AG10803 (cell line): ENCODE measurements at regions not wholly inside any gene's neighbourhood (a gene's known extent, or its start where the extent isn't known, plus 50 kb on each side); places are given as distances from the start of the nearest gene placed in this dataset.

Experiments used
- DNase-seq: peaks from one replicate; pipeline ENCODE4 v3.0.0; 2010; ENCODE audit warnings: low read depth
- H3K4me3 ChIP-seq: 2 replicates; pipeline ENCODE4 v1.5.1; 2011; ENCODE audit warnings: mild to moderate bottlenecking, low read length, control low read depth
- TF ChIP-seq, protein P1 (sequence below): conservative IDR thresholded peaks from 2 replicates; pipeline ENCODE4 v1.5.1; 2011; ENCODE audit warnings: mild to moderate bottlenecking, low read length, control low read depth, inconsistent platforms

GRCh38 chr2:140033638-140034037 is 1253.4 kb upstream of the NXPH2 start:
- TF ChIP-seq, protein P1, sequence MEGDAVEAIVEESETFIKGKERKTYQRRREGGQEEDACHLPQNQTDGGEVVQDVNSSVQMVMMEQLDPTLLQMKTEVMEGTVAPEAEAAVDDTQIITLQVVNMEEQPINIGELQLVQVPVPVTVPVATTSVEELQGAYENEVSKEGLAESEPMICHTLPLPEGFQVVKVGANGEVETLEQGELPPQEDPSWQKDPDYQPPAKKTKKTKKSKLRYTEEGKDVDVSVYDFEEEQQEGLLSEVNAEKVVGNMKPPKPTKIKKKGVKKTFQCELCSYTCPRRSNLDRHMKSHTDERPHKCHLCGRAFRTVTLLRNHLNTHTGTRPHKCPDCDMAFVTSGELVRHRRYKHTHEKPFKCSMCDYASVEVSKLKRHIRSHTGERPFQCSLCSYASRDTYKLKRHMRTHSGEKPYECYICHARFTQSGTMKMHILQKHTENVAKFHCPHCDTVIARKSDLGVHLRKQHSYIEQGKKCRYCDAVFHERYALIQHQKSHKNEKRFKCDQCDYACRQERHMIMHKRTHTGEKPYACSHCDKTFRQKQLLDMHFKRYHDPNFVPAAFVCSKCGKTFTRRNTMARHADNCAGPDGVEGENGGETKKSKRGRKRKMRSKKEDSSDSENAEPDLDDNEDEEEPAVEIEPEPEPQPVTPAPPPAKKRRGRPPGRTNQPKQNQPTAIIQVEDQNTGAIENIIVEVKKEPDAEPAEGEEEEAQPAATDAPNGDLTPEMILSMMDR: no peak
- DNase-seq: no peak
- no peak overlapping the region for H3K4me3 ChIP-seq

GRCh38 chr2:140027966-140028365 is 1247.8 kb upstream of the NXPH2 start:
- no peak for DNase-seq
- H3K4me3 ChIP-seq: no peak overlapping the region
- TF ChIP-seq, protein P1: no peak

DNA sequence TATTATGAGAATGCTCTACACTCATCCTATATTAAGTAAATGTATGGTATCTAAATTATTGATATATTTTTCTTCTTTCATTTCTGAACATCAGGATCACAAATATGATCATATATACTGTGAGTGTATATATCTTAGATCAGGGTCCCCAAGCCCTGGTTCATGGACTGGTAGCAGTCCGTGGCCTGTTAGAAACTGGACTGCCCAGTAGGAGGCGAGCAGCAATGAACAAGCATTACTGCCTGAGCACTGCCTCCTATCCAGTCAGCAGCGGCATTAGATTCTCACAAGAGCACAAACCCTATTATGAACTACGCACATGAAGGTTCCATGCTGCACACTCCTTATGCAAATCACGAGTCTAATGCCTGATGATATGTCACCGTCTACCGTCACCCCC is 1247.1 kb upstream of the NXPH2 start:
- no peak for DNase-seq
- no peak overlapping the region for H3K4me3 ChIP-seq
- TF ChIP-seq, protein P1: no peak

DNA sequence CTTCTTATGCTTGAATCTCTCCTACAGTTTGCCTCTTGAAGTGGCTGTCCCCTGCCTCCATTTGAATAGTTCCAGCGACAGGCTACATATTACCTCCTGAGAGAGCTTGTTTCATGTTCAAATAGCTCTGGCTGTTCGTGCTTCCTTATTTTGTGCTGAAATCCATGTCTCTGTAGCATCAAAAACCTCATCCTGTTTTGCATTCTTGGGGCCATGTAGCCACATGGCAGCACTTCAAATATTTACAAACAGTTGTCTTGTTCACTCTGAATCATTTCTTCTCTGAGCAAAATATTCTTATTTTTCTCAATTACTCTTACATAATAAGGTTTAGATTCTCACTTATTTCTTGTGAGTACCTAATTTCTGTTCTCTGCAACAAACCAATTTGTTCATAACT is 1243.1 kb upstream of the NXPH2 start:
- H3K4me3 ChIP-seq: no peak overlapping the region
- peak; percentile 0 for DNase-seq
- TF ChIP-seq, protein P1: no peak

- H3K4me3 ChIP-seq: no peak overlapping the region
- TF ChIP-seq, protein P1: no peak
- no peak for DNase-seq
These were observed 1238.4 kb upstream of the NXPH2 start for GRCh38 chr2:140018541-140018940.

DNA sequence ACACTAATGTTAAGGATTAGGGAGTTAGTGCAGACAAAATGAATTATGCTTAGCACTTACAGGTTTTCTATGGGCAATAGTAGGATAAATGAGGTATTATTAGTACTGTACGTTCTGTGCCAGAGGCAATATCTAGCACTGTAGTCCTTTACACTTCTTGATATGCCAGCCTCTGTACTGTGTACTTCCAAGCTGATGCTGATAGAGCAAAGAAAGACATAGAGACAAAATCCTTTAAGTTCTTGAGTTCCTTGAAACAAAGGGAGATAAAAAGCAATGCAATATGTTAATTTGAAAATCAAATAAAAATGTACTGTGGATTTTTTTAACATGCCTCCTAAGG is 1234.0 kb upstream of the NXPH2 start:
- no peak for DNase-seq
- no peak overlapping the region for H3K4me3 ChIP-seq
- TF ChIP-seq, protein P1: no peak

DNA sequence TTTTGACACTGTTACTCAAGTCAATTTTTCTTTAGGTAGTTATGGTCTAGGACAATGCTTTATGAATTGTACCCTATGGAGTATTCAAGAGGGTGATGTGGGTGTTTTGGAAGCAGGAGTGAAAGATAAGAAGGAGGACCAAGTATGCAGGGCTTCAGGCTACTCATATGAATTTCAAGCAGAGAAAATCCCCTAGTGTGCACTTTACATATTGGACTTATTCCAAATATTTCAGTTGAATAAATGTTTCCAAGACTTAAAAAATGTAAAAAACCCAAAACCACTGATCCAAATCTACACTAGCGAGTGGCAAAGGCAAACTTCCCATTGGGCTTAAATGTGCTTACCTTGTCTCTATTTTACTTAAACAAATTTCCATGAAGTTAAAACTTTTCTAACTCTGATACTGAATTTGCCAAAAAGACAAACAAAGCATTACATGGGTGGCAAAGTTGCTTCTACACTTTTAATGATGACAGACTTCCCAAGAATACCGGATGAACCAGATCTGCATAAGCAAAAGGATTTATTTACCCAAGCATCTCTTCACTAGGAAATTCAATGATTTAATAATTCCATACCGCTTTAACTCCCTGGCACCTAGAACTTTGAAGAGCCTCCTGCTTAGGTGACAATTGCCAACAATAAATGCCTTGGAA is 1233.5 kb upstream of the NXPH2 start:
- TF ChIP-seq, protein P1: no peak
- no peak overlapping the region for H3K4me3 ChIP-seq
- DNase-seq: no peak
